ENCODE measurements at regions not wholly inside any gene's neighbourhood (a gene's known extent, or its start where the extent isn't known, plus 50 kb on each side); places are given as distances from the start of the nearest gene placed in this dataset.
"Not testable (repeated sequence)": the region's sequence is repeated elsewhere in the genome, so short reads cannot be mapped to it uniquely, and the experiment has no call there.

DNA sequence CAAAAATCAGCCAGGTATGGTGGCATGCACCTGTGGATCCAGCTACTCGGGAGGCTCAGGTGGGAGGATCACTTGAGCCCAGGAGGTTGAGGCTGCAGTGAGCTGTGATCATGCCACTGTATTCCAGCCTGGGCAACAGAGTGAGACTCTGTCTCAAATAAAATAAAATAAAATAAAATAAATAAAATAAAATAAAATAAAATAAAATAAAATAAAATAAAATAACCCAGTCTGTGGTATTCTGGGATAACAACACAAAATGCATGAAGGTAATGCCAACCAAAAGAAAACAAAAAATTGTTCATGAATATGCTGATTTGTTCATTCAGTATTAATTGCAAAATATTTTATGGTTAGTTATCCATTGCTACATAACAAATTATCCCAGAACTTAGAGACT is 54.4 kb upstream of the HPDL start:
- TF ChIP-seq, protein P1, sequence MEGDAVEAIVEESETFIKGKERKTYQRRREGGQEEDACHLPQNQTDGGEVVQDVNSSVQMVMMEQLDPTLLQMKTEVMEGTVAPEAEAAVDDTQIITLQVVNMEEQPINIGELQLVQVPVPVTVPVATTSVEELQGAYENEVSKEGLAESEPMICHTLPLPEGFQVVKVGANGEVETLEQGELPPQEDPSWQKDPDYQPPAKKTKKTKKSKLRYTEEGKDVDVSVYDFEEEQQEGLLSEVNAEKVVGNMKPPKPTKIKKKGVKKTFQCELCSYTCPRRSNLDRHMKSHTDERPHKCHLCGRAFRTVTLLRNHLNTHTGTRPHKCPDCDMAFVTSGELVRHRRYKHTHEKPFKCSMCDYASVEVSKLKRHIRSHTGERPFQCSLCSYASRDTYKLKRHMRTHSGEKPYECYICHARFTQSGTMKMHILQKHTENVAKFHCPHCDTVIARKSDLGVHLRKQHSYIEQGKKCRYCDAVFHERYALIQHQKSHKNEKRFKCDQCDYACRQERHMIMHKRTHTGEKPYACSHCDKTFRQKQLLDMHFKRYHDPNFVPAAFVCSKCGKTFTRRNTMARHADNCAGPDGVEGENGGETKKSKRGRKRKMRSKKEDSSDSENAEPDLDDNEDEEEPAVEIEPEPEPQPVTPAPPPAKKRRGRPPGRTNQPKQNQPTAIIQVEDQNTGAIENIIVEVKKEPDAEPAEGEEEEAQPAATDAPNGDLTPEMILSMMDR (IDR thresholded peaks at IDR 0.05): not testable (repeated sequence)
- not testable (repeated sequence) for TF ChIP-seq POLR2A (IDR thresholded peaks at IDR 0.05)
